ENCODE measurements at regions not wholly inside any gene's neighbourhood (a gene's known extent, or its start where the extent isn't known, plus 50 kb on each side); places are given as distances from the start of the nearest gene placed in this dataset.
"Not testable (repeated sequence)": the region's sequence is repeated elsewhere in the genome, so short reads cannot be mapped to it uniquely, and the experiment has no call there.

- H3K4me3 ChIP-seq (ENCODE audit: low read length) = no peak overlapping the region
- H3K9me3 ChIP-seq (ENCODE audit: control insufficient read depth, low read depth, low read length) = peaks cover 3% of the 10 kb centered on the region
- no peak for DNase-seq
- WGBS (ENCODE audit: insufficient coverage, low lambda C conversion rate) = 100% methylated on average over 1 of the region's 5 CpGs
- no peaks in the 10 kb centered on the region for H3K27me3 ChIP-seq (ENCODE audit: control insufficient read depth, insufficient read depth, low read length)
- H3K27ac ChIP-seq (ENCODE audit: low read length) = no peak overlapping the region
- H3K4me1 ChIP-seq (ENCODE audit: control insufficient read depth, insufficient read depth, low read length) = peaks cover 10% of the 10 kb centered on the region
- H3K36me3 ChIP-seq (ENCODE audit: control insufficient read depth, insufficient read depth, low read length) = no peaks in the 10 kb centered on the region
Observed at GRCh38 chr1:60841116-60842046, 241.0 kb upstream of the NFIA start.

- not testable (repeated sequence) for H3K4me3 ChIP-seq (ENCODE audit: low read length); DNase-seq; H3K4me1 ChIP-seq (ENCODE audit: control insufficient read depth, insufficient read depth, low read length); H3K27ac ChIP-seq (ENCODE audit: low read length); H3K36me3 ChIP-seq (ENCODE audit: control insufficient read depth, insufficient read depth, low read length); H3K9me3 ChIP-seq (ENCODE audit: control insufficient read depth, low read depth, low read length); H3K27me3 ChIP-seq (ENCODE audit: control insufficient read depth, insufficient read depth, low read length)
- WGBS (ENCODE audit: insufficient coverage, low lambda C conversion rate) = no CpG with 5 or more reads among the region's 2 CpGs
Observed at GRCh38 chr1:60840476-60840875, 241.9 kb upstream of the NFIA start.

- no peak overlapping the region for H3K27ac ChIP-seq (ENCODE audit: low read length)
- no peaks in the 10 kb centered on the region for H3K9me3 ChIP-seq (ENCODE audit: control insufficient read depth, low read depth, low read length)
- peaks cover 23% of the 10 kb centered on the region for H3K4me1 ChIP-seq (ENCODE audit: control insufficient read depth, insufficient read depth, low read length)
- H3K36me3 ChIP-seq (ENCODE audit: control insufficient read depth, insufficient read depth, low read length) = no peaks in the 10 kb centered on the region
- no peak for DNase-seq
- WGBS (ENCODE audit: insufficient coverage, low lambda C conversion rate) = 90% methylated on average over 2 of the region's 5 CpGs
- no peak overlapping the region for H3K4me3 ChIP-seq (ENCODE audit: low read length)
- H3K27me3 ChIP-seq (ENCODE audit: control insufficient read depth, insufficient read depth, low read length) = no peaks in the 10 kb centered on the region
Observed at GRCh38 chr1:60835649-60836048, 246.7 kb upstream of the NFIA start.

GRCh38 chr1:60833173-60833572 lies 249.2 kb upstream of the NFIA start:
- Histone ChIP-seq H3K4me3 (ENCODE audit: low read length) (no peak overlapping the region), H3K4me1 (ENCODE audit: control insufficient read depth, insufficient read depth, low read length) (peaks cover 23% of the 10 kb centered on the region), H3K36me3 (ENCODE audit: control insufficient read depth, insufficient read depth, low read length) (no peaks in the 10 kb centered on the region), H3K9me3 (ENCODE audit: control insufficient read depth, low read depth, low read length) (no peaks in the 10 kb centered on the region), H3K27ac (ENCODE audit: low read length) (peak overlapping the region; percentile 53), H3K27me3 (ENCODE audit: control insufficient read depth, insufficient read depth, low read length) (no peaks in the 10 kb centered on the region)
- WGBS (ENCODE audit: insufficient coverage, low lambda C conversion rate) = no CpG with 5 or more reads among the region's 3 CpGs
- peak; percentile 75 to 88 for DNase-seq

- Histone ChIP-seq H3K27ac (ENCODE audit: low read length) (peak overlapping the region; percentile 53), H3K27me3 (ENCODE audit: control insufficient read depth, insufficient read depth, low read length) (no peaks in the 10 kb centered on the region), H3K9me3 (ENCODE audit: control insufficient read depth, low read depth, low read length) (no peaks in the 10 kb centered on the region), H3K36me3 (ENCODE audit: control insufficient read depth, insufficient read depth, low read length) (no peaks in the 10 kb centered on the region), H3K4me1 (ENCODE audit: control insufficient read depth, insufficient read depth, low read length) (peaks cover 23% of the 10 kb centered on the region), H3K4me3 (ENCODE audit: low read length) (no peak overlapping the region)
- no peak for DNase-seq
- WGBS (ENCODE audit: insufficient coverage, low lambda C conversion rate) = 80% methylated on average over 1 of the region's 3 CpGs
Observed at GRCh38 chr1:60832367-60832766, 250.0 kb upstream of the NFIA start.

- Histone ChIP-seq H3K4me1 (ENCODE audit: control insufficient read depth, insufficient read depth, low read length) (peaks cover 23% of the 10 kb centered on the region), H3K27ac (ENCODE audit: low read length) (peak overlapping the region; percentile 53), H3K4me3 (ENCODE audit: low read length) (no peak overlapping the region), H3K27me3 (ENCODE audit: control insufficient read depth, insufficient read depth, low read length) (no peaks in the 10 kb centered on the region), H3K36me3 (ENCODE audit: control insufficient read depth, insufficient read depth, low read length) (no peaks in the 10 kb centered on the region), H3K9me3 (ENCODE audit: control insufficient read depth, low read depth, low read length) (no peaks in the 10 kb centered on the region)
- WGBS (ENCODE audit: insufficient coverage, low lambda C conversion rate) = no CpG with 5 or more reads among the region's 3 CpGs
- peak; percentile 9 to 39 for DNase-seq
Observed at GRCh38 chr1:60831780-60832179, 250.6 kb upstream of the NFIA start.

- Histone ChIP-seq H3K9me3 (ENCODE audit: control insufficient read depth, low read depth, low read length) (no peaks in the 10 kb centered on the region), H3K27ac (ENCODE audit: low read length) (no peak overlapping the region), H3K36me3 (ENCODE audit: control insufficient read depth, insufficient read depth, low read length) (no peaks in the 10 kb centered on the region), H3K4me1 (ENCODE audit: control insufficient read depth, insufficient read depth, low read length) (peaks cover 32% of the 10 kb centered on the region), H3K4me3 (ENCODE audit: low read length) (no peak overlapping the region), H3K27me3 (ENCODE audit: control insufficient read depth, insufficient read depth, low read length) (no peaks in the 10 kb centered on the region)
- DNase-seq = no peak
- no CpG with 5 or more reads among the region's 3 CpGs for WGBS (ENCODE audit: insufficient coverage, low lambda C conversion rate)
Observed at GRCh38 chr1:60828944-60829343, 253.4 kb upstream of the NFIA start.

GRCh38 chr1:60826320-60827094 lies 255.9 kb upstream of the NFIA start:
- no peaks in the 10 kb centered on the region for H3K27me3 ChIP-seq (ENCODE audit: control insufficient read depth, insufficient read depth, low read length)
- no peaks in the 10 kb centered on the region for H3K36me3 ChIP-seq (ENCODE audit: control insufficient read depth, insufficient read depth, low read length)
- no peak overlapping the region for H3K4me3 ChIP-seq (ENCODE audit: low read length)
- no peak for DNase-seq
- 78% methylated on average over 1 of the region's 2 CpGs for WGBS (ENCODE audit: insufficient coverage, low lambda C conversion rate)
- H3K4me1 ChIP-seq (ENCODE audit: control insufficient read depth, insufficient read depth, low read length) = peaks cover 13% of the 10 kb centered on the region
- no peak overlapping the region for H3K27ac ChIP-seq (ENCODE audit: low read length)
- no peaks in the 10 kb centered on the region for H3K9me3 ChIP-seq (ENCODE audit: control insufficient read depth, low read depth, low read length)

- Histone ChIP-seq H3K4me1 (ENCODE audit: control insufficient read depth, insufficient read depth, low read length) (peaks cover 10% of the 10 kb centered on the region), H3K9me3 (ENCODE audit: control insufficient read depth, low read depth, low read length) (no peaks in the 10 kb centered on the region), H3K36me3 (ENCODE audit: control insufficient read depth, insufficient read depth, low read length) (no peaks in the 10 kb centered on the region), H3K27me3 (ENCODE audit: control insufficient read depth, insufficient read depth, low read length) (no peaks in the 10 kb centered on the region), H3K27ac (ENCODE audit: low read length) (no peak overlapping the region), H3K4me3 (ENCODE audit: low read length) (no peak overlapping the region)
- no CpG with 5 or more reads among the region's 1 CpG for WGBS (ENCODE audit: insufficient coverage, low lambda C conversion rate)
- peak in 1 of 2 donors; percentile 32 for DNase-seq
Observed at GRCh38 chr1:60825593-60825992, 256.8 kb upstream of the NFIA start.

- Histone ChIP-seq H3K9me3 (ENCODE audit: control insufficient read depth, low read depth, low read length) (no peaks in the 10 kb centered on the region), H3K27me3 (ENCODE audit: control insufficient read depth, insufficient read depth, low read length) (no peaks in the 10 kb centered on the region), H3K36me3 (ENCODE audit: control insufficient read depth, insufficient read depth, low read length) (no peaks in the 10 kb centered on the region), H3K4me3 (ENCODE audit: low read length) (no peak overlapping the region), H3K4me1 (ENCODE audit: control insufficient read depth, insufficient read depth, low read length) (peaks cover 10% of the 10 kb centered on the region), H3K27ac (ENCODE audit: low read length) (no peak overlapping the region)
- DNase-seq = no peak
- no CpG with 5 or more reads among the region's 1 CpG for WGBS (ENCODE audit: insufficient coverage, low lambda C conversion rate)
Observed at GRCh38 chr1:60823151-60823550, 259.2 kb upstream of the NFIA start.

Data from large intestine (tissue), 3 donors.